ENCODE measurements at regions not wholly inside any gene's neighbourhood (a gene's known extent, or its start where the extent isn't known, plus 50 kb on each side); places are given as distances from the start of the nearest gene placed in this dataset.

DNA sequence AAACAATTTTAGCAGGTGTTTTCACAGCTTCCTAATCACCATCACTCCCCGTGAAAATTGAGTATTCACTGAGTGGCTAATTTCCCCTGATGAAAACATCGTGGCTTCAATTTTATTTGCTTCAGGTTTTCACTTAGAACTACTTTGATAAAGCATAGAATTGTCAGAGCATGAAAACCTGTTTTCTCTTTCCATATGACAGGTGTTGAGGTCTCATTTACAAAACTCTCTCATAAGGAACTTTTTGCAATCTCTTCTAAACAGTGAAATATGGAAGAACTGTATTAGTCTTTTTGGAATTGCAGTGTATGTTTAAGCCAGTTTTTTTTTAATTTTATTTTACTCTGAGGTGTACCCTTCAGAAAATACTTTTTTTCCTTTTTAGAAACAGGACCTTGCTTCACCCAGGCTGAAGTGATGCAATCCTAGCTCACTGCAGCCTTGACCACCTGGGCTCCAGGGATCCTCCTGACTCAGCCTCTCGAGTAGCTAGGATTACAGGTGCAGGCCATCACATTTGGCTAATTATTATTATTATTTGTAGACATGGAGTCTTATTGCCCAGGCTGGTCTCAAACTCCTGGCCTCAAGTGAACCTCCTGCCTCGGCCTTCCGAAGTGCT, 111.2 kb upstream of the RAPGEF2 start:
- Histone ChIP-seq H3K4me3 (no peak overlapping the region), H3K27ac (no peak overlapping the region), H3K36me3 (no peaks in the 10 kb centered on the region), H3K9me3 (no peaks in the 10 kb centered on the region), H3K4me1 (peaks cover 3% of the 10 kb centered on the region), H3K27me3 (no peaks in the 10 kb centered on the region)
- no peak for DNase-seq (ENCODE audit: low spot score in 2 of 2)
- TF ChIP-seq, protein P1, sequence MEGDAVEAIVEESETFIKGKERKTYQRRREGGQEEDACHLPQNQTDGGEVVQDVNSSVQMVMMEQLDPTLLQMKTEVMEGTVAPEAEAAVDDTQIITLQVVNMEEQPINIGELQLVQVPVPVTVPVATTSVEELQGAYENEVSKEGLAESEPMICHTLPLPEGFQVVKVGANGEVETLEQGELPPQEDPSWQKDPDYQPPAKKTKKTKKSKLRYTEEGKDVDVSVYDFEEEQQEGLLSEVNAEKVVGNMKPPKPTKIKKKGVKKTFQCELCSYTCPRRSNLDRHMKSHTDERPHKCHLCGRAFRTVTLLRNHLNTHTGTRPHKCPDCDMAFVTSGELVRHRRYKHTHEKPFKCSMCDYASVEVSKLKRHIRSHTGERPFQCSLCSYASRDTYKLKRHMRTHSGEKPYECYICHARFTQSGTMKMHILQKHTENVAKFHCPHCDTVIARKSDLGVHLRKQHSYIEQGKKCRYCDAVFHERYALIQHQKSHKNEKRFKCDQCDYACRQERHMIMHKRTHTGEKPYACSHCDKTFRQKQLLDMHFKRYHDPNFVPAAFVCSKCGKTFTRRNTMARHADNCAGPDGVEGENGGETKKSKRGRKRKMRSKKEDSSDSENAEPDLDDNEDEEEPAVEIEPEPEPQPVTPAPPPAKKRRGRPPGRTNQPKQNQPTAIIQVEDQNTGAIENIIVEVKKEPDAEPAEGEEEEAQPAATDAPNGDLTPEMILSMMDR (IDR thresholded peaks at IDR 0.05), result no peak
- no peak for TF ChIP-seq POLR2AphosphoS5 (IDR thresholded peaks at IDR 0.05)
- no peak for TF ChIP-seq EP300 (IDR thresholded peaks at IDR 0.05)
- TF ChIP-seq POLR2A (IDR thresholded peaks at IDR 0.05), result no peak
- 94% methylated on average over 5 of the region's 5 CpGs for WGBS

DNA sequence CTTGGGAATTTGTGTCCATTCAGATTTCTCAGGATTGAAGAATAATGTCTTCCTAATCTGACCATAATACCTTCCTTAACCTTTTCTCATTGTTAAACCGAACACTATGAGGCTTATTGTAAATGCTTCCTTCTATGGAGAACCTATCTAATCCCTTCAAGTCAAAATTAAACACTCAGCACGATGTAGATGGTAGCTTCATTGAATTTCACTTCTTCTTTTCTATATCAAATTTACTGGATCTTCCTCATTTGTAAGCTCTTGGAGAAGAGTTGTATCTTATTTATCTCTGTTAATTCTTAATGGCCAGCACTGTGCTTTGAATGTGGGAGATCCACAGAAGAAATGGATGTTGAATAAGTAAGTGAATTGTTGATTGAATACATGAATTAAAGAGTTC, 109.0 kb upstream of the RAPGEF2 start:
- TF ChIP-seq POLR2A (IDR thresholded peaks at IDR 0.05) (no peak), POLR2AphosphoS5 (IDR thresholded peaks at IDR 0.05) (no peak), EP300 (IDR thresholded peaks at IDR 0.05) (no peak)
- TF ChIP-seq, protein P1 (IDR thresholded peaks at IDR 0.05), result no peak
- H3K36me3 ChIP-seq, result no peaks in the 10 kb centered on the region
- no peaks in the 10 kb centered on the region for H3K27me3 ChIP-seq
- peaks cover 7% of the 10 kb centered on the region for H3K4me1 ChIP-seq
- no peak overlapping the region for H3K27ac ChIP-seq
- DNase-seq (ENCODE audit: low spot score in 2 of 2), result no peak
- 72% methylated on average over 2 of the region's 2 CpGs for WGBS
- no peak overlapping the region for H3K4me3 ChIP-seq
- H3K9me3 ChIP-seq, result no peaks in the 10 kb centered on the region

DNA sequence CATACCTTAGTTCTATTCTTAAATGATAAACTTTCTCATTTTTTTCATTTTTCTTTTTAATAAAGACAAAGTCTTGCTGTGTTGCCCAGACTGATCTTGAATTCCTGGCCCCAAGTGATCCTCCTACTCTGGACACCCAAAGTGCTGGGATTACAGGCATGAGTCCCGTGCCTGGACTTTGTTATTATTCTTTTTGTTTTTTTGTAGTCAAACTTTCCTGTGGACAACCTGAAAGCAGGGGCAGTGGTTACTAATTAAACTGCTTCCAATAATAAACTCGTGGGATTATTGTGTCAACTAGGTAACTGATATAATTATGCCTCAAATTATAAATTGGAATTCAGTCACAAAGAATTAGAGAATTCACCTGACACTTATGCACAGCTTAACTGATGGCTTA, 107.8 kb upstream of the RAPGEF2 start:
- peaks cover 7% of the 10 kb centered on the region for H3K4me1 ChIP-seq
- no peak for DNase-seq (ENCODE audit: low spot score in 2 of 2)
- TF ChIP-seq EP300 (IDR thresholded peaks at IDR 0.05) (no peak), POLR2AphosphoS5 (IDR thresholded peaks at IDR 0.05) (no peak), POLR2A (IDR thresholded peaks at IDR 0.05) (no peak)
- TF ChIP-seq, protein P1 (IDR thresholded peaks at IDR 0.05), result no peak
- H3K36me3 ChIP-seq, result no peaks in the 10 kb centered on the region
- no peak overlapping the region for H3K27ac ChIP-seq
- H3K4me3 ChIP-seq, result no peak overlapping the region
- 82% methylated on average over 2 of the region's 2 CpGs for WGBS
- no peaks in the 10 kb centered on the region for H3K27me3 ChIP-seq
- no peaks in the 10 kb centered on the region for H3K9me3 ChIP-seq

DNA sequence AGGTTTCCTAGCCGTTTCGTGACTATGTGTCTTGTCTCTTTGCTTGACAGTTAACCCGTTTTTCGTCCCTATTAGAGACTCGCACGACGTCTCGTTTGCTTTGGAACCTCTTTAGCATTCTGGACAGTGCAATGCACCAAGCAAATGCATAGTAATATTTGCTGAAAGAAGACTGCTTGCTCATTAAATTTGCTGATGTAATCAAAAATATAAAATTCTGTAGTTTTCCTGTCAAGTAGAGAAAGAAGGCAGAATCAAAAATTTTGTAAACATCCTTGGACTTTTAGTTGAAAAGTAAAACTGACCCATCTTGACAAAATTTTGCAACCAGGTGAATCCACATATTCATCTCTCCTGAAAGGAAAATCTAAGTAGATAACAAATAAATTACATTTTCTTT, 106.9 kb upstream of the RAPGEF2 start:
- 81% methylated on average over 8 of the region's 8 CpGs for WGBS
- Histone ChIP-seq H3K27me3 (no peaks in the 10 kb centered on the region), H3K4me1 (peaks cover 7% of the 10 kb centered on the region), H3K9me3 (no peaks in the 10 kb centered on the region), H3K4me3 (no peak overlapping the region), H3K36me3 (no peaks in the 10 kb centered on the region), H3K27ac (no peak overlapping the region)
- DNase-seq (ENCODE audit: low spot score in 2 of 2), result no peak
- no peak for TF ChIP-seq POLR2A (IDR thresholded peaks at IDR 0.05)
- no peak for TF ChIP-seq POLR2AphosphoS5 (IDR thresholded peaks at IDR 0.05)
- TF ChIP-seq, protein P1 (IDR thresholded peaks at IDR 0.05), result no peak
- TF ChIP-seq EP300 (IDR thresholded peaks at IDR 0.05), result no peak

DNA sequence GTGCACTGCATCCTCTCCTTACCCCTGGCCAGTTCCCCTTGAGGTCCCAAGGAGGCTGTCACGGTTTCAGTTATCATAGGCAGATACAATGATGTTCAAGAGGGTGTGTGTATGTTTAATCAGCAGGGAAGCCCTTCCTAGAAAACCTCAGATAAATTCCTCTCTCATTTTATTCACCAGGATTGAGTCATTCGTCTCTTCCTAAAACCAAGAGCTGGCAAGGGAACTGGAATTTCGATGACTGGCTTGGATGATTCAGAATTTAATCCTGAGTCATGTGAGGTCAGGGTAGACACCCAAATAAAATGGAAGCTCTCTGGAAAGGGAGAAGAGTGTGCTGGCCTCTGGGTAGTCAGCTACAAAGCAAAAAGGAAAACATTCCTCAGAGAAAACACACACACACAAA, 106.2 kb upstream of the RAPGEF2 start:
- Histone ChIP-seq H3K36me3 (no peaks in the 10 kb centered on the region), H3K27ac (no peak overlapping the region), H3K4me3 (no peak overlapping the region), H3K4me1 (peaks cover 7% of the 10 kb centered on the region), H3K27me3 (no peaks in the 10 kb centered on the region), H3K9me3 (no peaks in the 10 kb centered on the region)
- 6% methylated on average over 3 of the region's 3 CpGs for WGBS
- TF ChIP-seq POLR2A (IDR thresholded peaks at IDR 0.05) (no peak), POLR2AphosphoS5 (IDR thresholded peaks at IDR 0.05) (no peak), EP300 (IDR thresholded peaks at IDR 0.05) (no peak)
- TF ChIP-seq, protein P1 (IDR thresholded peaks at IDR 0.05), result no peak
- DNase-seq (ENCODE audit: low spot score in 2 of 2), result no peak
